MM.1S (cell line): ENCODE measurements at regions not wholly inside any gene's neighbourhood (a gene's known extent, or its start where the extent isn't known, plus 50 kb on each side); places are given as distances from the start of the nearest gene placed in this dataset.

Source experiments
- DNase-seq: peaks from one replicate; pipeline ENCODE4 v3.0.0-alpha.2; 2015
- H2AFZ ChIP-seq: fragments of 300-600 bp; sonication (generic); 2 replicates; pipeline ENCODE4 v1.6.0; 2016; ENCODE audit warnings: antibody characterized with exemption, low read length
- H3F3A ChIP-seq: fragments of 300-600 bp; sonication (generic); 2 replicates; pipeline ENCODE4 v1.6.1; 2016; ENCODE audit warnings: mild to moderate bottlenecking, antibody characterized with exemption, low read length, moderate library complexity, mixed read lengths; ENCODE audit not compliant: insufficient read depth
- H3K27ac ChIP-seq: fragments of 300-600 bp; sonication (generic); 2 replicates; pipeline ENCODE4 v1.5.1; 2016; ENCODE audit warnings: mild to moderate bottlenecking, low read length
- H3K27me3 ChIP-seq: fragments of 300-600 bp; sonication (generic); replicated peaks from 2 replicates; pipeline ENCODE4 v1.6.0; 2016; ENCODE audit warnings: low read length; ENCODE audit not compliant: insufficient read depth
- H3K36me3 ChIP-seq: fragments of 300-600 bp; sonication (generic); replicated peaks from 2 replicates; pipeline ENCODE4 v1.6.1; 2016; ENCODE audit warnings: mild to moderate bottlenecking, low read length, mixed read lengths; ENCODE audit not compliant: insufficient read depth
- H3K4me1 ChIP-seq: fragments of 300-600 bp; sonication (generic); 2 replicates; pipeline ENCODE4 v1.6.1; 2016; ENCODE audit warnings: low read length, mixed read lengths
- H3K4me2 ChIP-seq: fragments of 300-600 bp; sonication (generic); 2 replicates; pipeline ENCODE4 v1.6.0; 2016; ENCODE audit warnings: low read depth, low read length
- H3K4me3 ChIP-seq: fragments of 300-600 bp; sonication (generic); 2 replicates; pipeline ENCODE4 v1.5.1; 2016; ENCODE audit warnings: low read length, mixed read lengths
- H3K79me2 ChIP-seq: fragments of 300-600 bp; sonication (generic); 2 replicates; pipeline ENCODE4 v1.6.1; 2016; ENCODE audit warnings: mixed run types, low read length, mixed read lengths
- H3K9ac ChIP-seq: fragments of 300-600 bp; sonication (generic); 2 replicates; pipeline ENCODE4 v1.6.1; 2016; ENCODE audit warnings: low read length, mixed read lengths
- H3K9me2 ChIP-seq: fragments of 300-600 bp; sonication (generic); replicated peaks from 2 replicates; pipeline ENCODE4 v1.6.1; 2016; ENCODE audit warnings: mild to moderate bottlenecking, low read length, mixed read lengths; ENCODE audit not compliant: insufficient read depth
- H3K9me3 ChIP-seq: fragments of 300-600 bp; sonication (generic); replicated peaks from 2 replicates; pipeline ENCODE4 v1.6.1; 2016; ENCODE audit warnings: mild to moderate bottlenecking, low read length, mixed read lengths; ENCODE audit not compliant: insufficient read depth
- H4K20me1 ChIP-seq: fragments of 300-600 bp; sonication (generic); 2 replicates; pipeline ENCODE4 v1.6.1; 2016; ENCODE audit warnings: mild to moderate bottlenecking, low read length, moderate library complexity, mixed read lengths; ENCODE audit not compliant: insufficient read depth
- CTCF ChIP-seq: fragments of 300-600 bp; sonication (generic); IDR thresholded peaks from 2 replicates; pipeline ENCODE4 v1.5.1; 2016; ENCODE audit warnings: antibody characterized with exemption, low read length, mixed read lengths
- EZH2 ChIP-seq: fragments of 300-600 bp; sonication (generic); optimal IDR thresholded peaks from 2 replicates; pipeline ENCODE3; 2017; ENCODE audit warnings: low read depth, mild to moderate bottlenecking, antibody characterized with exemption, low read length, mixed read lengths
- EZH2phosphoT487 ChIP-seq: fragments of 300-600 bp; sonication (generic); IDR thresholded peaks from 2 replicates; pipeline ENCODE4 v1.6.1; 2018; ENCODE audit warnings: antibody characterized with exemption, low read length

GRCh38 chr9:26477963-26478362 lies 414.6 kb downstream of the CAAP1 start:
- Histone ChIP-seq H3K79me2 (no peaks in the 10 kb centered on the region), H3K4me2 (no peak overlapping the region), H2AFZ (no peak overlapping the region), H3F3A (no peaks in the 10 kb centered on the region), H3K27ac (no peak overlapping the region), H3K27me3 (no peaks in the 10 kb centered on the region), H3K9ac (no peak overlapping the region), H3K4me3 (no peak overlapping the region), H4K20me1 (no peaks in the 10 kb centered on the region), H3K9me2 (no peaks in the 10 kb centered on the region), H3K36me3 (no peaks in the 10 kb centered on the region), H3K4me1 (no peaks in the 10 kb centered on the region), H3K9me3 (no peaks in the 10 kb centered on the region)
- TF ChIP-seq CTCF, result no peak
- no peak for DNase-seq

GRCh38 chr9:26471261-26471660 lies 421.3 kb downstream of the CAAP1 start:
- Histone ChIP-seq H3K9ac (no peak overlapping the region), H2AFZ (no peak overlapping the region), H3F3A (no peaks in the 10 kb centered on the region), H3K36me3 (no peaks in the 10 kb centered on the region), H3K9me2 (no peaks in the 10 kb centered on the region), H4K20me1 (no peaks in the 10 kb centered on the region), H3K4me1 (no peaks in the 10 kb centered on the region), H3K9me3 (no peaks in the 10 kb centered on the region), H3K79me2 (no peaks in the 10 kb centered on the region), H3K27ac (no peak overlapping the region), H3K4me2 (no peak overlapping the region), H3K4me3 (no peak overlapping the region), H3K27me3 (no peaks in the 10 kb centered on the region)
- TF ChIP-seq CTCF (no peak), EZH2 (no peak), EZH2phosphoT487 (no peak)
- no peak for DNase-seq

- H3F3A ChIP-seq, result no peaks in the 10 kb centered on the region
- H2AFZ ChIP-seq, result no peak overlapping the region
- H3K4me3 ChIP-seq, result no peak overlapping the region
- H3K27ac ChIP-seq, result no peak overlapping the region
- no peaks in the 10 kb centered on the region for H3K79me2 ChIP-seq
- no peaks in the 10 kb centered on the region for H3K36me3 ChIP-seq
- H4K20me1 ChIP-seq, result no peaks in the 10 kb centered on the region
- no peaks in the 10 kb centered on the region for H3K27me3 ChIP-seq
- no peak for DNase-seq
- H3K9me3 ChIP-seq, result no peaks in the 10 kb centered on the region
- H3K9ac ChIP-seq, result no peak overlapping the region
- H3K4me2 ChIP-seq, result no peak overlapping the region
- H3K9me2 ChIP-seq, result no peaks in the 10 kb centered on the region
- H3K4me1 ChIP-seq, result no peaks in the 10 kb centered on the region
- TF ChIP-seq EZH2phosphoT487, result no peak
- no peak for TF ChIP-seq EZH2
- no peak for TF ChIP-seq CTCF
Measured at GRCh38 chr9:26470284-26470683, 422.3 kb downstream of the CAAP1 start.

- H3F3A ChIP-seq, result no peaks in the 10 kb centered on the region
- no peaks in the 10 kb centered on the region for H3K9me3 ChIP-seq
- no peaks in the 10 kb centered on the region for H3K36me3 ChIP-seq
- TF ChIP-seq EZH2phosphoT487 (no peak), CTCF (no peak), EZH2 (no peak)
- no peaks in the 10 kb centered on the region for H3K9me2 ChIP-seq
- no peak overlapping the region for H3K4me3 ChIP-seq
- H3K4me2 ChIP-seq, result no peak overlapping the region
- DNase-seq, result no peak
- H3K9ac ChIP-seq, result no peak overlapping the region
- no peaks in the 10 kb centered on the region for H3K79me2 ChIP-seq
- H3K4me1 ChIP-seq, result no peaks in the 10 kb centered on the region
- no peaks in the 10 kb centered on the region for H4K20me1 ChIP-seq
- H3K27me3 ChIP-seq, result no peaks in the 10 kb centered on the region
- H3K27ac ChIP-seq, result no peak overlapping the region
- H2AFZ ChIP-seq, result no peak overlapping the region
Measured at GRCh38 chr9:26463837-26464236, 428.8 kb downstream of the CAAP1 start.
